ENCODE measurements at regions not wholly inside any gene's neighbourhood (a gene's known extent, or its start where the extent isn't known, plus 50 kb on each side); places are given as distances from the start of the nearest gene placed in this dataset.

DNA sequence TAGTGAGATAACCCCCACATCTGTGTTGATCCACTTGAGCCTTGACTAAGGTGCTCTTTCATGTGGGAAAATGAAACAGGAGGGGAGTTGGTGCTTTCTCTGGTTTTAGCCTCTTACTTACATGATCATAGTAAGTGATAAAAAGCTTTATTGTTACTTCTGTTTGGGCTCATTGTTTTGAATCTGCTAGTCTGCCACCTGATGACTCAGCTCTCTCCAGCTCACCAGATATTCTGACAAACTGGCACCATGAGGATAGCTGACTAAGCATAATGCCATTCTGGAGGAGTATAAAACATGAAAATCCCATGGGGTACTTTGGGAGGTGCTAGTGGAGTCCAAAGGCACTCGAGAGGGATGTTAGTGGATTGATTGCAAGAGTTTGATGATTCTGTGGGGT lies 824.0 kb downstream of the RAPGEF2 start:
- TF ChIP-seq EZH2 (IDR thresholded peaks at IDR 0.05) (no peak), POLR2AphosphoS5 (IDR thresholded peaks at IDR 0.05; ENCODE audit: borderline replicate concordance, low read depth, low read length) (no peak)
